TTC549 (cell line): ENCODE measurements at regions not wholly inside any gene's neighbourhood (a gene's known extent, or its start where the extent isn't known, plus 50 kb on each side); places are given as distances from the start of the nearest gene placed in this dataset.

Experiments used
- FAIRE-seq: peaks from 2 replicates; lab custom pipeline; 2012; peaks lifted over from hg19 to GRCh38; lab: Jason Lieb, UNC

GRCh38 chr1:209304166-209304565, 279.3 kb upstream of the CAMK1G start:
- no peak for FAIRE-seq

GRCh38 chr1:209305221-209305954, 278.1 kb upstream of the CAMK1G start:
- no peak for FAIRE-seq

- no peak for FAIRE-seq
Observed at GRCh38 chr1:209307846-209308245, 275.7 kb upstream of the CAMK1G start.

GRCh38 chr1:209309198-209309597, 274.3 kb upstream of the CAMK1G start:
- FAIRE-seq = no peak

- FAIRE-seq = no peak
Observed at GRCh38 chr1:209311770-209312169, 271.7 kb upstream of the CAMK1G start.

- FAIRE-seq = no peak
Observed at GRCh38 chr1:209316929-209317328, 266.6 kb upstream of the CAMK1G start.

- FAIRE-seq = no peak
Observed at GRCh38 chr1:209318181-209319056, 265.1 kb upstream of the CAMK1G start.

GRCh38 chr1:209319057-209319432, 264.5 kb upstream of the CAMK1G start:
- no peak for FAIRE-seq

- no peak for FAIRE-seq
Observed at GRCh38 chr1:209319549-209319948, 264.0 kb upstream of the CAMK1G start.

GRCh38 chr1:209323743-209324142, 259.8 kb upstream of the CAMK1G start:
- no peak for FAIRE-seq

GRCh38 chr1:209324901-209325871, 258.3 kb upstream of the CAMK1G start:
- no peak for FAIRE-seq

- no peak for FAIRE-seq
Observed at GRCh38 chr1:209326076-209326475, 257.4 kb upstream of the CAMK1G start.

- no peak for FAIRE-seq
Observed at GRCh38 chr1:209326831-209327230, 256.7 kb upstream of the CAMK1G start.

- FAIRE-seq = no peak
Observed at GRCh38 chr1:209328196-209328595, 255.3 kb upstream of the CAMK1G start.

GRCh38 chr1:209335178-209335577, 248.3 kb upstream of the CAMK1G start:
- no peak for FAIRE-seq

- FAIRE-seq = no peak
Observed at GRCh38 chr1:209341146-209341545, 242.4 kb upstream of the CAMK1G start.

- no peak for FAIRE-seq
Observed at GRCh38 chr1:209341673-209342420, 241.7 kb upstream of the CAMK1G start.

GRCh38 chr1:209342441-209343175, 240.9 kb upstream of the CAMK1G start:
- no peak for FAIRE-seq

GRCh38 chr1:209343511-209343910, 240.0 kb upstream of the CAMK1G start:
- no peak for FAIRE-seq

- FAIRE-seq = no peak
Observed at GRCh38 chr1:209344156-209344555, 239.4 kb upstream of the CAMK1G start.
